ENCODE measurements at regions not wholly inside any gene's neighbourhood (a gene's known extent, or its start where the extent isn't known, plus 50 kb on each side); places are given as distances from the start of the nearest gene placed in this dataset.
"Not testable (repeated sequence)": the region's sequence is repeated elsewhere in the genome, so short reads cannot be mapped to it uniquely, and the experiment has no call there.

DNA sequence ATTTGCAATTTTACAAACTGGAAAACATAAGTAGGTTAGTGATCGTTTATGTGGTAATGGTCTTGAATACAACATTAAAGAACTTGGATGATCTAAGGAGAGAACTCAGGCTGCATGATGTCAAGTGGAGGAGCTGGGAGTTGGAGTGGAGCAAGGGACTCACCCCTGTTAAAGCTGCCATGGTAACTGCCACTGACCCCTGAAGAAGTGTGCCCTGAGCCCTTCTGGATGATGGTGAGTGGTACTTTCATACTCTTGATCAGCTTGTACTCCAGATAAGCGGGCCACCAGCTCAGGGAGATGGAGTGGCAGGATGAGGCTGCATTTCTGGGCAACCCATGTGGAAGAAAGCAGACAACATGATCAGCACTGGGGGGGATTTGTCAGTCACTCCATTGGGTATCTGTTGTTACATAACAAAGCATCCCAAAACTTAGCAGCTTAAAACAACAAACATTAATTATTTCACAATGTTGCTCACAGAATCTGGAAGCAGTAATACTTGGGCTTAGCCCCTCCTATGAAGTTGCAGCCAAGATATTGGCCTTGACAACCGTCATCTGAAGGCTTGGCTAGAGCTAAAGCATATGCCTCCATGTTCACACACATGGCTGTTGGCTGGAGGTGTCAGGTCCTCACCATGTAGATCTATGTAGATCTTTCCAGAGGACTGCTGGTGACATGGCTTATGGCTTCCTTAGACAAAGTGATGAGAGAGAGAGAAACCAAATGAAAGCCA lies 213.8 kb downstream of the DUSP10 start:
- TF ChIP-seq, protein P1, sequence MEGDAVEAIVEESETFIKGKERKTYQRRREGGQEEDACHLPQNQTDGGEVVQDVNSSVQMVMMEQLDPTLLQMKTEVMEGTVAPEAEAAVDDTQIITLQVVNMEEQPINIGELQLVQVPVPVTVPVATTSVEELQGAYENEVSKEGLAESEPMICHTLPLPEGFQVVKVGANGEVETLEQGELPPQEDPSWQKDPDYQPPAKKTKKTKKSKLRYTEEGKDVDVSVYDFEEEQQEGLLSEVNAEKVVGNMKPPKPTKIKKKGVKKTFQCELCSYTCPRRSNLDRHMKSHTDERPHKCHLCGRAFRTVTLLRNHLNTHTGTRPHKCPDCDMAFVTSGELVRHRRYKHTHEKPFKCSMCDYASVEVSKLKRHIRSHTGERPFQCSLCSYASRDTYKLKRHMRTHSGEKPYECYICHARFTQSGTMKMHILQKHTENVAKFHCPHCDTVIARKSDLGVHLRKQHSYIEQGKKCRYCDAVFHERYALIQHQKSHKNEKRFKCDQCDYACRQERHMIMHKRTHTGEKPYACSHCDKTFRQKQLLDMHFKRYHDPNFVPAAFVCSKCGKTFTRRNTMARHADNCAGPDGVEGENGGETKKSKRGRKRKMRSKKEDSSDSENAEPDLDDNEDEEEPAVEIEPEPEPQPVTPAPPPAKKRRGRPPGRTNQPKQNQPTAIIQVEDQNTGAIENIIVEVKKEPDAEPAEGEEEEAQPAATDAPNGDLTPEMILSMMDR (IDR thresholded peaks at IDR 0.05): no peak
- H3K27ac Mint-ChIP-seq: no peak overlapping the region

DNA sequence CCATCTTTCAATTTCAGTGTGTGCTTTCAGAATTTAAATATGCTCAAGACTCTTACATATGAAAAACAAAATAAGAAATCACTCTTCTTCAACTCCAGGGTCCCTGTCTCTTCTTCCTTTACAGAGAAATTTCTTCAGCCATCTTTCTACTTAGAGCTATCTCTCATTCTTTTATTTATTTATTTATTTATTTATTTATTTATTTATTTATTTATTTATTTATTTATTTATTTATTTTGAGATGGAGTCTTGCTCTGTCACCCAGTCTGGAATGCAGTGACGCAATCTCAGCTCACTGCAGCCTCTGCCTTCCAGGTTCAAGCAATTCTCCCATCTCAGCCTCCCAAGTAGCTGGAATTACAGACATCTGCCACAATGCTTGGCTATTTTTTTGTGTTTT lies 211.7 kb downstream of the DUSP10 start:
- WGBS (ENCODE audit: insufficient coverage): no CpG with 5 or more reads among the region's 1 CpG
- not testable (repeated sequence) for H3K4me1 ChIP-seq (ENCODE audit: control insufficient read depth in 1 of 2, insufficient read depth in 2 of 2, low read length in 2 of 2)

More for the DNA sequence above, 213.8 kb downstream of the DUSP10 start:
- Histone ChIP-seq H3K79me2 (ENCODE audit: insufficient read depth, low read length) (no peaks in the 10 kb centered on the region), H3K9me3 (replicated peaks in 1 of 2; ENCODE audit: control insufficient read depth in 1 of 2, insufficient read depth in 1 of 2, low read length in 2 of 2) (no peaks in the 10 kb centered on the region), H3K36me3 (replicated peaks in 1 of 2; ENCODE audit: control insufficient read depth in 1 of 2, insufficient read depth in 2 of 2, low read length in 2 of 2) (no peaks in the 10 kb centered on the region), H2AFZ (ENCODE audit: insufficient read depth, low read depth, low read length, poor library complexity, severe bottlenecking) (no peak overlapping the region), H3K4me2 (replicated peaks; ENCODE audit: extremely low read depth, low read length, poor library complexity, severe bottlenecking) (no peak overlapping the region), H4K20me1 (ENCODE audit: insufficient read depth, low read length) (no peaks in the 10 kb centered on the region), H3K27me3 (ENCODE audit: control insufficient read depth in 2 of 2, insufficient read depth in 2 of 2, low read length in 2 of 2) (no peaks in the 10 kb centered on the region), H3K27ac (ENCODE audit: low read depth in 1 of 2, low read length in 2 of 2) (no peak overlapping the region), H3K4me3 (replicated peaks in 1 of 3; ENCODE audit: low read depth in 2 of 3, low read length in 3 of 3) (no peak overlapping the region), H3K4me1 (ENCODE audit: control insufficient read depth in 1 of 2, insufficient read depth in 2 of 2, low read length in 2 of 2) (no peaks in the 10 kb centered on the region), H3K9ac (ENCODE audit: insufficient read depth, low read length, poor library complexity, severe bottlenecking) (no peak overlapping the region)
- H3K4me1 Mint-ChIP-seq: no peaks in the 10 kb centered on the region
- DNase-seq: no peak
- no peaks in the 10 kb centered on the region for H3K36me3 Mint-ChIP-seq
- intact Hi-C loops (cut with micrococcal nuclease): no loop called here
- no peaks in the 10 kb centered on the region for H3K9me3 Mint-ChIP-seq
- 92% methylated on average over 2 of the region's 3 CpGs for WGBS (ENCODE audit: insufficient coverage)
- peaks cover 1 to 2% (median 2%) of the 10 kb centered on the region in 3 donors for H3K27me3 Mint-ChIP-seq (ENCODE audit: low read depth in 3 of 3)
- H3K4me3 Mint-ChIP-seq: no peak overlapping the region

More for the DNA sequence above, 211.7 kb downstream of the DUSP10 start:
- H3K27ac ChIP-seq (ENCODE audit: low read depth in 1 of 2, low read length in 2 of 2); H3K27me3 ChIP-seq (ENCODE audit: control insufficient read depth in 2 of 2, insufficient read depth in 2 of 2, low read length in 2 of 2); intact Hi-C loops (cut with micrococcal nuclease); H3K4me3 ChIP-seq (replicated peaks in 1 of 3; ENCODE audit: low read depth in 2 of 3, low read length in 3 of 3); H2AFZ ChIP-seq (ENCODE audit: insufficient read depth, low read depth, low read length, poor library complexity, severe bottlenecking); H3K9me3 ChIP-seq (replicated peaks in 1 of 2; ENCODE audit: control insufficient read depth in 1 of 2, insufficient read depth in 1 of 2, low read length in 2 of 2); H3K36me3 ChIP-seq (replicated peaks in 1 of 2; ENCODE audit: control insufficient read depth in 1 of 2, insufficient read depth in 2 of 2, low read length in 2 of 2); H3K79me2 ChIP-seq (ENCODE audit: insufficient read depth, low read length); DNase-seq; H3K4me3 Mint-ChIP-seq; H3K27me3 Mint-ChIP-seq (ENCODE audit: low read depth in 3 of 3); H3K9ac ChIP-seq (ENCODE audit: insufficient read depth, low read length, poor library complexity, severe bottlenecking); H3K4me1 Mint-ChIP-seq; H3K27ac Mint-ChIP-seq; H3K36me3 Mint-ChIP-seq; H3K9me3 Mint-ChIP-seq; H3K4me2 ChIP-seq (replicated peaks; ENCODE audit: extremely low read depth, low read length, poor library complexity, severe bottlenecking); H4K20me1 ChIP-seq (ENCODE audit: insufficient read depth, low read length): not testable (repeated sequence)

Data from CD14-positive monocyte (primary cell).